ENCODE measurements at regions not wholly inside any gene's neighbourhood (a gene's known extent, or its start where the extent isn't known, plus 50 kb on each side); places are given as distances from the start of the nearest gene placed in this dataset.

DNA sequence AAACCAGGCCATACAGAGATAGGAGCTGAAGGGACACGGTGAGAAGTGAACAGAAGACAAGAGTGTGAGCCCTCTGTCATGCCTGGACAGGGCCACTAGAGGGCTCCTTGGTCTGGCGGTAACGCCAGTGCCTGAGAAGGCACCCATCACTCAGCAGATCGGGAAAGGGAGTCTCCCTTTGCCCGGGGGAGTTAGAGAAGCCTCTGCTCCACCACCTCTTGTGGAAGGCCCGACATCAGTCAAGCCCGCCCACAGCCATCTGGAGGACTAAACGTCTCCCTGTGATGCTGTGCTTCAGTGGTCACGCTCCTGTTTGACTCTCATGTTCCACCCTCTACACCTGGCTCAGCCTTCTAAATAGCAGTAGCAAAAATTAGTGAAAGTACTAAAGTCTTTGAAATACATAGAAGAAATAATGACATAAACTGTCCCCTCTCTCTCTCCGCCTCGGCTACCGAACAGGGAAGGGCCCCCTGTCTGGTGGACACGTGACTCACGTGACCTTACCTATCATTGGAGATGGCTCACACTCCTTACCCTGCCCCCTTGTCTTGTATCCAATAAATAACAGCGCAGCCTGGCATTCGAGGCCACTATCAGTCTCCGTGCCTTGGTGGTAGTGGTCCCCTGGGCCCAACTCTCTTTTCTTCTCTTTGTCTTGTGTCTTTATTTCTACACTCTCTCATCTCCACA lies 66.7 kb downstream of the RPP21 start:
- intact Hi-C loops (cut with DNase I; ENCODE audit: low total_unique reads), result no loop called here
- H3K27ac ChIP-seq, result no peak overlapping the region
- H3K36me3 ChIP-seq, result no peaks in the 10 kb centered on the region
- H3K27me3 ChIP-seq, result peaks cover 0 to 9% of the 10 kb centered on the region in 2 donors
- H3K4me3 ChIP-seq, result no peak overlapping the region
- DNase-seq (ENCODE audit: low spot score in 2 of 2), result no peak
- H3K9me3 ChIP-seq, result peaks cover 0 to 7% of the 10 kb centered on the region in 2 donors
- H3K4me1 ChIP-seq, result no peaks in the 10 kb centered on the region
- TF ChIP-seq, protein P1, sequence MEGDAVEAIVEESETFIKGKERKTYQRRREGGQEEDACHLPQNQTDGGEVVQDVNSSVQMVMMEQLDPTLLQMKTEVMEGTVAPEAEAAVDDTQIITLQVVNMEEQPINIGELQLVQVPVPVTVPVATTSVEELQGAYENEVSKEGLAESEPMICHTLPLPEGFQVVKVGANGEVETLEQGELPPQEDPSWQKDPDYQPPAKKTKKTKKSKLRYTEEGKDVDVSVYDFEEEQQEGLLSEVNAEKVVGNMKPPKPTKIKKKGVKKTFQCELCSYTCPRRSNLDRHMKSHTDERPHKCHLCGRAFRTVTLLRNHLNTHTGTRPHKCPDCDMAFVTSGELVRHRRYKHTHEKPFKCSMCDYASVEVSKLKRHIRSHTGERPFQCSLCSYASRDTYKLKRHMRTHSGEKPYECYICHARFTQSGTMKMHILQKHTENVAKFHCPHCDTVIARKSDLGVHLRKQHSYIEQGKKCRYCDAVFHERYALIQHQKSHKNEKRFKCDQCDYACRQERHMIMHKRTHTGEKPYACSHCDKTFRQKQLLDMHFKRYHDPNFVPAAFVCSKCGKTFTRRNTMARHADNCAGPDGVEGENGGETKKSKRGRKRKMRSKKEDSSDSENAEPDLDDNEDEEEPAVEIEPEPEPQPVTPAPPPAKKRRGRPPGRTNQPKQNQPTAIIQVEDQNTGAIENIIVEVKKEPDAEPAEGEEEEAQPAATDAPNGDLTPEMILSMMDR (IDR thresholded peaks at IDR 0.05), result peak in 2 of 3 donors; percentile 49 to 51
- TF ChIP-seq POLR2A (IDR thresholded peaks at IDR 0.05), result no peak

DNA sequence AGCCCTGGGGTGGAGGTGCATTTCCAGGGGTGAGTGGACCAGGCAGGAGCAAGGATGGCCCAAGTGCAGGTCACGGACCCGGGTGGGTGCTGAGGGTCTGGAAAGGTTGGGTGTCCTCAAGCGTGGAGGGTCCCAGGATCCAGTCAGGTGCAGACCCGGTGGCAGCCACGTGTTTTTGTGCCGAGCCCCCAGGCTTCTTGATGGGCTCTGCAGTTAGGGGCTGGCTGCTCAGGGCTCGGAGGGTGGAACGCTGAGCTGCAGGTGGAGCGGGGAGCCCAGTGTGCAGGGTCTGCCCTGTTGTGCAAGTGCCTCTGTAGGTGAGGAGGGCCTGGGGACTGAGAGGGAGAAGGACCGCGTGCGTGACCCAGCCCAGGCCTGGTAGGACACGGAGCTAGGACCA lies 70.9 kb upstream of the HLA-E start:
- no peaks in the 10 kb centered on the region for H3K36me3 ChIP-seq
- H3K9me3 ChIP-seq, result no peaks in the 10 kb centered on the region
- H3K4me1 ChIP-seq, result no peaks in the 10 kb centered on the region
- peaks cover 0 to 3% of the 10 kb centered on the region in 2 donors for H3K27me3 ChIP-seq
- no peak for DNase-seq (ENCODE audit: low spot score in 2 of 2)
- no peak overlapping the region for H3K4me3 ChIP-seq
- H3K27ac ChIP-seq, result no peak overlapping the region
- intact Hi-C loops (cut with DNase I; ENCODE audit: low total_unique reads), result no loop called here
- TF ChIP-seq, protein P1 (IDR thresholded peaks at IDR 0.05), result no peak
- TF ChIP-seq POLR2AphosphoS5 (IDR thresholded peaks at IDR 0.05), result no peak
- TF ChIP-seq POLR2A (IDR thresholded peaks at IDR 0.05), result no peak

DNA sequence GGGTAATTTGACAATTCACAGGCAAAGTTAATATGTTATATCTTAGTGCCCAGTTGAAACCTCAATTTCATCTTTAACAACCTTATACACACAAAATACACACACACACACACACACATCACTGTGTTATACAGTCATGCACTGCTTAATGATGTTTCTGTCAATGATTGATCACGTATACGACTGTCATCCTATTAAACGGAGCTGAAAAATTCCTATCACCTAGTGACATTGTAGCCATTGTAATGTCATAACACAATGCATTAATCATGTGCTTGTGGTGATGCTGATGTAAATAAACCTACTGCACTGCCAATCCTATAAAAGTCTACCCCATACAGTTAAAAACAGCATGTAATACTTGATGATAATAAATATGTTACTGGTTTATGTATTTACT lies 64.8 kb upstream of the HLA-E start:
- TF ChIP-seq, protein P1 (IDR thresholded peaks at IDR 0.05), result no peak
- TF ChIP-seq POLR2A (IDR thresholded peaks at IDR 0.05), result no peak
- no peak for TF ChIP-seq POLR2AphosphoS5 (IDR thresholded peaks at IDR 0.05)
- H3K4me1 ChIP-seq, result no peaks in the 10 kb centered on the region
- no peak for DNase-seq (ENCODE audit: low spot score in 2 of 2)
- no peak overlapping the region for H3K27ac ChIP-seq
- H3K36me3 ChIP-seq, result no peaks in the 10 kb centered on the region
- no peak overlapping the region for H3K4me3 ChIP-seq
- intact Hi-C loops (cut with DNase I; ENCODE audit: low total_unique reads), result no loop called here
- H3K27me3 ChIP-seq, result peaks cover 0 to 15% of the 10 kb centered on the region in 2 donors
- H3K9me3 ChIP-seq, result no peaks in the 10 kb centered on the region
